Omental fat pad (tissue), 3 donors: ENCODE measurements at regions not wholly inside any gene's neighbourhood (a gene's known extent, or its start where the extent isn't known, plus 50 kb on each side); places are given as distances from the start of the nearest gene placed in this dataset. TPM values are rescaled to one million over a fixed set of nuclear protein-coding genes. Genes with fewer than 3 reads are reported as not detected.

Experiments used
- ATAC-seq: fragments of 150-250 bp; one replicate; pipeline ENCODE4 v1.9.1; 2016; ENCODE audit warnings: mild to moderate bottlenecking, moderate library complexity; ENCODE audit not compliant: low FRiP score
- DNase-seq: peaks from one replicate; pipeline ENCODE4 v3.0.0-alpha.2; 2019; ENCODE audit warnings: low spot score
- CTCF ChIP-seq, 3 donors: fragments of 450-650 bp; IDR thresholded peaks; one replicate each; pipeline ENCODE4 v1.5.1; 2016 to 2017; ENCODE audit warnings: antibody characterized with exemption in 3 of 3, mild to moderate bottlenecking in 3 of 3, moderate library complexity in 2 of 3
- small RNA-seq: library from RNA; depleted of rRNA; stranded (forward); fragments of <200 nt; gene quantifications from one replicate; pipeline ENCODE3, GENCODE V24; 2016

GRCh38 chr7:24231493-24231892, 52.5 kb upstream of the NPY start:
- no peak for TF ChIP-seq CTCF (IDR thresholded peaks at IDR 0.05)
- no peak for ATAC-seq
- no peak for DNase-seq

- no peak for TF ChIP-seq CTCF (IDR thresholded peaks at IDR 0.05)
- DNase-seq = no peak
- no peak for ATAC-seq
Measured at GRCh38 chr7:24233386-24233785, 50.6 kb upstream of the NPY start.

Small RNA genes lying in the stretch of these regions (small RNA-seq; reads per million reads assigned to genes)
- gene RNA5SP228 = not detected
